GM06990 (cell line): ENCODE measurements at regions not wholly inside any gene's neighbourhood (a gene's known extent, or its start where the extent isn't known, plus 50 kb on each side); places are given as distances from the start of the nearest gene placed in this dataset.

Experiments used
- DNase-seq: peaks from one replicate; pipeline ENCODE4 v3.0.0-alpha.2; 2011; ENCODE audit not compliant: insufficient read length; ENCODE audit errors: extremely low read depth
- H3K27me3 ChIP-seq: replicated peaks from 2 replicates; pipeline ENCODE4 v1.6.0; 2011; ENCODE audit warnings: low read length; ENCODE audit not compliant: control insufficient read depth, insufficient read depth
- H3K36me3 ChIP-seq: 2 replicates; pipeline ENCODE4 v1.5.1; 2011; ENCODE audit warnings: low read length; ENCODE audit not compliant: control insufficient read depth, insufficient read depth
- H3K4me3 ChIP-seq: replicated peaks from 2 replicates; pipeline ENCODE4 v1.5.1; 2011; ENCODE audit warnings: low read depth, mild to moderate bottlenecking, control low read depth, low read length
- CTCF ChIP-seq: IDR thresholded peaks from 2 replicates; pipeline ENCODE4 v1.5.1; 2011; ENCODE audit warnings: low read length, control low read depth, mild to moderate bottlenecking, inconsistent platforms; ENCODE audit not compliant: insufficient read depth, poor library complexity, severe bottlenecking

- Histone ChIP-seq H3K27me3 (no peaks in the 10 kb centered on the region), H3K4me3 (no peak overlapping the region), H3K36me3 (no peaks in the 10 kb centered on the region)
- no peak for DNase-seq
- peak; percentile 74 for TF ChIP-seq CTCF
Observed at GRCh38 chr14:21846227-21846885, 172.7 kb upstream of the OR4E1 start.

- H3K36me3 ChIP-seq: no peaks in the 10 kb centered on the region
- DNase-seq: no peak
- H3K27me3 ChIP-seq: no peaks in the 10 kb centered on the region
- no peak for TF ChIP-seq CTCF
- H3K4me3 ChIP-seq: no peak overlapping the region
Observed at GRCh38 chr14:21840765-21841164, 167.1 kb upstream of the OR4E1 start.

- H3K27me3 ChIP-seq: no peaks in the 10 kb centered on the region
- no peak overlapping the region for H3K4me3 ChIP-seq
- DNase-seq: no peak
- H3K36me3 ChIP-seq: no peaks in the 10 kb centered on the region
- TF ChIP-seq CTCF: no peak
Observed at GRCh38 chr14:21833836-21834235, 160.2 kb upstream of the OR4E1 start.

GRCh38 chr14:21825845-21826244 lies 152.2 kb upstream of the OR4E1 start:
- H3K36me3 ChIP-seq: no peaks in the 10 kb centered on the region
- no peak for TF ChIP-seq CTCF
- no peaks in the 10 kb centered on the region for H3K27me3 ChIP-seq
- no peak for DNase-seq
- no peak overlapping the region for H3K4me3 ChIP-seq

- H3K36me3 ChIP-seq: no peaks in the 10 kb centered on the region
- no peak for DNase-seq
- no peak overlapping the region for H3K4me3 ChIP-seq
- TF ChIP-seq CTCF: peak; percentile 66
- no peaks in the 10 kb centered on the region for H3K27me3 ChIP-seq
Observed at GRCh38 chr14:21825149-21825743, 151.6 kb upstream of the OR4E1 start.
